Heart left ventricle (tissue), 13 donors: ENCODE measurements at regions not wholly inside any gene's neighbourhood (a gene's known extent, or its start where the extent isn't known, plus 50 kb on each side); places are given as distances from the start of the nearest gene placed in this dataset.
"Not testable (repeated sequence)": the region's sequence is repeated elsewhere in the genome, so short reads cannot be mapped to it uniquely, and the experiment has no call there.

ENCODE experiments used
- CTCF ChIP-seq, 12 donors: fragments of 200-600 bp; sonication (generic) in 4 of 12; IDR thresholded peaks; one replicate each; pipeline versions ENCODE4 v1.5.0 to v1.8.0; 2018 to 2022; ENCODE audit warnings: antibody characterized with exemption in 12 of 12, mild to moderate bottlenecking in 5 of 12
- POLR2A ChIP-seq, 2 donors: fragments of 450-650 bp; IDR thresholded peaks; one replicate each; pipeline ENCODE4 v1.6.1; 2017; ENCODE audit warnings: antibody characterized with exemption in 2 of 2, mild to moderate bottlenecking in 2 of 2, moderate library complexity in 2 of 2
- donor health status: ischemic (EF 13 %, LVEDD 7.1; RV severe dilation, severe dysfunction).
- donor health status: DM: no; HTN: yes; CAD: no.
- donor health status: DM: no; HTN: no; CAD: no.
- donor health status: ischemic (EF 25% LVEDD 6.9; RV normal size, moderate dysfunction).
- donor health status: ischemic (EF 25% LVEDD 5.7; RV mildly dilated, moderate dysfunction).
- donor health status: ischemic (EF 35%, LVEDD 5.7; RV mildly dilated, moderate dysfunction).
- donor health status: nonischemic (EF 11% LVEDD 7.7; RV severe dilation, severe dysfunction).
- donor health status: DM: yes; HTN: yes; CAD: no.
- donor health status: PGD.
- donor health status: ischemic (EF 29% LVEDD 5.4; RV normal size, mild dysfunction).
- donor health status: nonischemic (EF 23%, LVEDD 6.1; RV moderate dilation, normal function).

- TF ChIP-seq CTCF, POLR2A (IDR thresholded peaks at IDR 0.05): not testable (repeated sequence)
Measured at GRCh38 chr2:58745334-58745733, 504.2 kb upstream of the FANCL start.
